ENCODE measurements at regions not wholly inside any gene's neighbourhood (a gene's known extent, or its start where the extent isn't known, plus 50 kb on each side); places are given as distances from the start of the nearest gene placed in this dataset.

DNA sequence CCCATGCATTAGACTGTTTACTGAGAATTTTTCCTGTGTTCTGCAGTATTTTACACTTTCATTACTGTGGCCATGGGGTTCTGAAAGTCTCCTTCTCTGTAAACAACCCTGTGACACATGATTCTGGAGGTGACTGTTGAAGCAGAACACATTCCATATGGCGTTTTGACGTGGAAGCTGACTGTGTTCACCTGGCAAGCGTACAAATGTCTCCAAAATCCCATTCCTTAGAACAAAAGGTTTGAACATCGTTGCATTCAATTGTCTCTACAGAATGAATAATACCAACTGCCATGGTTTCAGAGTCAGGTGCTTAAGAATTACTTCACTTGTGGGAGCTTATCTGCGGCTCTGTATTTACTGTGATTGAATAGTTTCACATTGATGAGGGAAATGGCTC lies 485.6 kb upstream of the TMEM132C start:
- no peak overlapping the region for H3K9ac ChIP-seq (ENCODE audit: low read depth in 1 of 3, low read length in 3 of 3)
- H3K9me3 ChIP-seq (ENCODE audit: control insufficient read depth in 3 of 3, low read length in 3 of 3): no peaks in the 10 kb centered on the region
- no peaks in the 10 kb centered on the region for H3K4me1 ChIP-seq (ENCODE audit: control insufficient read depth in 3 of 3, insufficient read depth in 3 of 3, low read length in 3 of 3)
- no peak overlapping the region for H3K27ac ChIP-seq (ENCODE audit: low read depth, low read length)
- no peak overlapping the region for H3K4me3 ChIP-seq (ENCODE audit: low read length in 3 of 3)
- H3K36me3 ChIP-seq (ENCODE audit: control insufficient read depth in 3 of 3, insufficient read depth in 3 of 3, low read length in 3 of 3): no peaks in the 10 kb centered on the region
- no peaks in the 10 kb centered on the region for H3K27me3 ChIP-seq (ENCODE audit: control insufficient read depth in 3 of 3, insufficient read depth in 3 of 3, low read length in 3 of 3)

DNA sequence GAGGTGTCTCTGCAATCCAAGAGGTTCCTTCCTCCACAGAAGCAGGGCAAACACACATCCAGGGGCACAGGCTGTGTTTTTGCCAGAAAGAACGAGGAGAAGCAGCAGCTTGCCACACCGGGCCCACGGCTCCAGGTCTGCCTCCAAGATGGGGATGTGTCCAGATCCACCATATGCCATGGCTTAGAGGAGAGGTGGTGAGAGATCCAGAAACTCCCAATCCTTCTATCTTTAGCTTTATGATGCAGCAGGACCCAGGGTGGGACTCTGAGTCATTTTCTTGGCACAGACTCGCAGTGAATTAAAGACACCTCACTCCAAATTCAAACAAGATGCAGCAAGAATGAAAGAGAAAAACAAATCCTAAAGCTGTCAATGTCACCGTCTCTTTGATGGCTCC lies 481.4 kb upstream of the TMEM132C start:
- no peak overlapping the region for H3K27ac ChIP-seq (ENCODE audit: low read depth, low read length)
- no peaks in the 10 kb centered on the region for H3K9me3 ChIP-seq (ENCODE audit: control insufficient read depth in 3 of 3, low read length in 3 of 3)
- H3K4me1 ChIP-seq (ENCODE audit: control insufficient read depth in 3 of 3, insufficient read depth in 3 of 3, low read length in 3 of 3): no peaks in the 10 kb centered on the region
- no peak overlapping the region for H3K4me3 ChIP-seq (ENCODE audit: low read length in 3 of 3)
- no peak overlapping the region for H3K9ac ChIP-seq (ENCODE audit: low read depth in 1 of 3, low read length in 3 of 3)
- no peaks in the 10 kb centered on the region for H3K27me3 ChIP-seq (ENCODE audit: control insufficient read depth in 3 of 3, insufficient read depth in 3 of 3, low read length in 3 of 3)
- H3K36me3 ChIP-seq (ENCODE audit: control insufficient read depth in 3 of 3, insufficient read depth in 3 of 3, low read length in 3 of 3): no peaks in the 10 kb centered on the region

DNA sequence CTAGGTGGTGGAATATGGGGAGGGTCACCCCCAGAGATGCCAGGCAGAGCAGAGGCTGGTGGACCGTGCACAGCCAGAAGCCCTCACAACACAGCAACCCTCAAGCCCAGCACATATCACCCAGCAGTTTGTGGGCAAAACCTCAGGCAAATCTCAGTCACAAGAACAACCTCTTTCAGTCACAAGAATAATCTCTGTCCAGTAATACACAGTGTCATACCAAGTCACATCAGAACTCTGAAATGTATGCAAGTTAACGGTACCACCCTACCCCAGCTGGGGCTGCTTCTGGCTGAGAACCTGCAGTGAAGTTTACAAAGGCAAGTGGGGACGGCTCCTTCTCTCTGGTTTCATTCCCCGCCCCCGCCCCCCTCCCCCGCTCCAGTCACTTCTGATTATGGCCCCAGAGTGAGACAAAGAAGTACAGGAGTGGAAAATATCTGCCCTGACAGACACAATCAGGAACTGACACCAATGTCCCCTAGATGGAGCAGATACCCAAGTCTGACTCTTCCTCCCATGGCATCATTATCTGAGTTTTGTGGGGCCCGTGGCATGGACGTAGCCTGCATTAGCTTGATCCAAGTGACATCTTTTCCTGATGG lies 480.9 kb upstream of the TMEM132C start:
- Histone ChIP-seq H3K27ac (ENCODE audit: low read depth, low read length) (no peak overlapping the region), H3K9ac (ENCODE audit: low read depth in 1 of 3, low read length in 3 of 3) (no peak overlapping the region), H3K36me3 (ENCODE audit: control insufficient read depth in 3 of 3, insufficient read depth in 3 of 3, low read length in 3 of 3) (no peaks in the 10 kb centered on the region), H3K4me1 (ENCODE audit: control insufficient read depth in 3 of 3, insufficient read depth in 3 of 3, low read length in 3 of 3) (no peaks in the 10 kb centered on the region), H3K27me3 (ENCODE audit: control insufficient read depth in 3 of 3, insufficient read depth in 3 of 3, low read length in 3 of 3) (no peaks in the 10 kb centered on the region), H3K9me3 (ENCODE audit: control insufficient read depth in 3 of 3, low read length in 3 of 3) (no peaks in the 10 kb centered on the region), H3K4me3 (ENCODE audit: low read length in 3 of 3) (no peak overlapping the region)

DNA sequence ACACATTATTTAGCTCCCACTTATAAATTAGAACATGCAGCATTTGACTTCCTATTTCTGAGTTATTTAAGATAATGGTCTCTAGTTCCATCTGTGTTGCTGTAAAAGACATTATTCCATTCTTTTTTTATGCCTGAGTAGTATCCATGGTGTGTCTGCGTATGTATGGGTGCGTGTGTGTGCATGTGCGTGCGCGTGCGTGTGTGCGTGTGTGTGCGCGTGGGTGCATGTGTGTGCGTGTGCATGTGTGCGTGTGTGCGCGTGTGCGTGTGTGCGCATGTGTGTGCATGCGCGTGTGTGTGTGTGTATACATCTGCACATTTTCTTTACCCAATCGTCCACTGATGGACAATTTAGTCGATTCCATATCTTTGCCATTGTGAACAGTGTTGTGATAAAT lies 479.4 kb upstream of the TMEM132C start:
- Histone ChIP-seq H3K36me3 (ENCODE audit: control insufficient read depth in 3 of 3, insufficient read depth in 3 of 3, low read length in 3 of 3) (no peaks in the 10 kb centered on the region), H3K4me3 (ENCODE audit: low read length in 3 of 3) (no peak overlapping the region)

DNA sequence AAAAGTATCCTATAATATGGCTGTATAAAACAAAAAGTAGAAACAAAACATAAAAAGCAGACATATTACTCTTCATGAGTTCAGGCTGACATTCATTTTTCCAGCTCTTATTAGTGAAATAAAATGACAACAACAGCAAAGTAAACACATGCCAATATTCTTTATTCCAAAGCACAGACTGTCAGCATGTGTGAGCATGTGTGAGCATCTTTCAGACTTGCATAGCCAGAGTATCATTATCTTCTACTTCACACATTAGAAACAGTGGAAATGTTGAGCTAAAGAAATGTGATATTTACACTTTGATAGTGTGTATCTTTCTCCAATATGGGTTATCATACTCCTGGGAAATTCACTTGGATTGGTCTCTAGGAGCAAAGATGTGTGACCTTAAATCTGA lies 476.6 kb upstream of the TMEM132C start:
- Histone ChIP-seq H3K4me3 (ENCODE audit: low read length in 3 of 3) (no peak overlapping the region), H3K9ac (ENCODE audit: low read depth in 1 of 3, low read length in 3 of 3) (no peak overlapping the region), H3K27ac (ENCODE audit: low read depth, low read length) (no peak overlapping the region), H3K4me1 (ENCODE audit: control insufficient read depth in 3 of 3, insufficient read depth in 3 of 3, low read length in 3 of 3) (no peaks in the 10 kb centered on the region), H3K27me3 (ENCODE audit: control insufficient read depth in 3 of 3, insufficient read depth in 3 of 3, low read length in 3 of 3) (no peaks in the 10 kb centered on the region), H3K9me3 (ENCODE audit: control insufficient read depth in 3 of 3, low read length in 3 of 3) (no peaks in the 10 kb centered on the region), H3K36me3 (ENCODE audit: control insufficient read depth in 3 of 3, insufficient read depth in 3 of 3, low read length in 3 of 3) (no peaks in the 10 kb centered on the region)

More for the DNA sequence above, 479.4 kb upstream of the TMEM132C start:
- no peaks in the 10 kb centered on the region for H3K9me3 ChIP-seq (ENCODE audit: control insufficient read depth in 3 of 3, low read length in 3 of 3)
- H3K27me3 ChIP-seq (ENCODE audit: control insufficient read depth in 3 of 3, insufficient read depth in 3 of 3, low read length in 3 of 3): no peaks in the 10 kb centered on the region
- no peaks in the 10 kb centered on the region for H3K4me1 ChIP-seq (ENCODE audit: control insufficient read depth in 3 of 3, insufficient read depth in 3 of 3, low read length in 3 of 3)
- H3K27ac ChIP-seq (ENCODE audit: low read depth, low read length): no peak overlapping the region
- no peak overlapping the region for H3K9ac ChIP-seq (ENCODE audit: low read depth in 1 of 3, low read length in 3 of 3)

DNA sequence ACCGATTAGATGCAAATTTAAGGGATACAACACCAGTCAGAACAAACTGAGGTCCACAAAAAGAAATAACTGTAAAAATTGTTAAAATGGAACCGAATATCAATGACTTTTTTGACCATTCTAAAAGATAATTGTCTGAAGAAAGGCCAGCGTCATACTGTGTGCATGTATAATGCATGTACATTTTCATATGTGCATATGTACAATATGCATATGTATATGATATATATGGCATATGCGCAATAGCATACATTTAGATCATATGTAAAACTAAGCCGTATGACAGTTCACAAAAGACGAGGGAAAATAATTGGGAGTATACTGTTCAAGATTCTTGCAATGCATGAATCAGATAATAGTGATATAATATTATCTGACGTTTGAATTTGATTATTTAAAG lies 475.8 kb upstream of the TMEM132C start:
- Histone ChIP-seq H3K36me3 (ENCODE audit: control insufficient read depth in 3 of 3, insufficient read depth in 3 of 3, low read length in 3 of 3) (no peaks in the 10 kb centered on the region), H3K27ac (ENCODE audit: low read depth, low read length) (no peak overlapping the region), H3K4me1 (ENCODE audit: control insufficient read depth in 3 of 3, insufficient read depth in 3 of 3, low read length in 3 of 3) (no peaks in the 10 kb centered on the region), H3K9me3 (ENCODE audit: control insufficient read depth in 3 of 3, low read length in 3 of 3) (no peaks in the 10 kb centered on the region), H3K9ac (ENCODE audit: low read depth in 1 of 3, low read length in 3 of 3) (no peak overlapping the region), H3K4me3 (ENCODE audit: low read length in 3 of 3) (no peak overlapping the region), H3K27me3 (ENCODE audit: control insufficient read depth in 3 of 3, insufficient read depth in 3 of 3, low read length in 3 of 3) (no peaks in the 10 kb centered on the region)

DNA sequence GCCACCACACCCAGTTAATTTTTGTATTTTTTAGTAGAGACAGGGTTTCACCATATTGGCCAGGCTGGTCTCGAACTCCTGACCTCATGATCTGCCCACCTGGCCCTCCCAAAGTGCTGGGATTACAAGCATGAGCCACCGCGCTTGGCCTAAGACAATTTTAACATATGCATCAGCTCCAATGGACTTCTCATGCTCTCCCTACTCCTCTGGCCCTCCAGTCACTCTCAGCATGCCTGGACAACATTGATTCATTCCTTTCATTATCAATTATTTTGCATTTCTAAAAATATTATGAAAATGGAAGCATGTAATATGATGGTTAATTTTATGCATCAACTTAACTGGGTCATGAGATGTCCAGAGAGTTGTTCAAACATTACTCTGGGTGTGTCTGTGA lies 469.1 kb upstream of the TMEM132C start:
- Histone ChIP-seq H3K4me1 (ENCODE audit: control insufficient read depth in 3 of 3, insufficient read depth in 3 of 3, low read length in 3 of 3) (no peaks in the 10 kb centered on the region), H3K27ac (ENCODE audit: low read depth, low read length) (no peak overlapping the region), H3K36me3 (ENCODE audit: control insufficient read depth in 3 of 3, insufficient read depth in 3 of 3, low read length in 3 of 3) (no peaks in the 10 kb centered on the region), H3K27me3 (ENCODE audit: control insufficient read depth in 3 of 3, insufficient read depth in 3 of 3, low read length in 3 of 3) (no peaks in the 10 kb centered on the region), H3K9me3 (ENCODE audit: control insufficient read depth in 3 of 3, low read length in 3 of 3) (no peaks in the 10 kb centered on the region), H3K4me3 (ENCODE audit: low read length in 3 of 3) (no peak overlapping the region), H3K9ac (ENCODE audit: low read depth in 1 of 3, low read length in 3 of 3) (no peak overlapping the region)

DNA sequence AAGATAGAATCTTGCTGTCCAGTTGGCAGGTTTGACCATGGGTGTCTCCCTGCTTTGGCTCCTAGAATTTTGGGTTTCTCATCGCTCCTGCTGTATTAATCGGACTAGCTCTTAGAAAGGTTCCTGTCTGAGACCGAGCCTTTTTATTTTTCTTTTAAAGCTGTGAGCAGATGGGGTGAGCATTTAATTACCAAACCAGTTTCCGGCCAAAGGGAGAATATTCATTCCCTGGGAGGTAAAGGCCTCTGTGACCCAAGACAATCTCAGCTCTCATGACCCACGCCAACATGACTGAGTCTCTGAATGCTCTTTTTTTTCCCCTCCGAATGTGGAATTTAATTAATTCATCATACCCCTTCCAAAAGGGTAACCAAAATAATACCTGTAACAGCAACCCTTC lies 464.7 kb upstream of the TMEM132C start:
- H3K4me1 ChIP-seq (ENCODE audit: control insufficient read depth in 3 of 3, insufficient read depth in 3 of 3, low read length in 3 of 3): no peaks in the 10 kb centered on the region
- no peaks in the 10 kb centered on the region for H3K27me3 ChIP-seq (ENCODE audit: control insufficient read depth in 3 of 3, insufficient read depth in 3 of 3, low read length in 3 of 3)
- no peaks in the 10 kb centered on the region for H3K9me3 ChIP-seq (ENCODE audit: control insufficient read depth in 3 of 3, low read length in 3 of 3)
- no peaks in the 10 kb centered on the region for H3K36me3 ChIP-seq (ENCODE audit: control insufficient read depth in 3 of 3, insufficient read depth in 3 of 3, low read length in 3 of 3)
- no peak overlapping the region for H3K27ac ChIP-seq (ENCODE audit: low read depth, low read length)
- no peak overlapping the region for H3K9ac ChIP-seq (ENCODE audit: low read depth in 1 of 3, low read length in 3 of 3)
- no peak overlapping the region for H3K4me3 ChIP-seq (ENCODE audit: low read length in 3 of 3)

DNA sequence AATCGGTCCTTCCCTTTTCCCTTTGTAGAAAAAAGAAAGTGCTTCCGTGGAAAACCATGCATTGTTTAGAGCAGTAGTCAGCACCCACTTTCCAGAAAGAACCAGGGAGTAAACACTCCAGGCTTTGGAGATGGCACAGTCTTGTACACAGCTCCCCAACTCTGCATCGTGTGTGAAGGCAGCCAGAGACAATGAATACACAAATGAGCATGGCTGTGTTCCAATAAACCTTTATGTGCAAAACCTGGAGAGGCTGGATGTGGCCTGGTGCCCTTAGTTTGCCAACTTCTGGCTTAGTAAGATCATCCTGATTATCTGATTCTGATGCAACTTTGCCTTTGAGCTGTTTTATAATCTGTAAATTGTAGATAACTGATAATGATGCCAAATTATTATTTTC lies 463.4 kb upstream of the TMEM132C start:
- no peak overlapping the region for H3K4me3 ChIP-seq (ENCODE audit: low read length in 3 of 3)
- H3K9ac ChIP-seq (ENCODE audit: low read depth in 1 of 3, low read length in 3 of 3): no peak overlapping the region
- H3K36me3 ChIP-seq (ENCODE audit: control insufficient read depth in 3 of 3, insufficient read depth in 3 of 3, low read length in 3 of 3): no peaks in the 10 kb centered on the region
- H3K4me1 ChIP-seq (ENCODE audit: control insufficient read depth in 3 of 3, insufficient read depth in 3 of 3, low read length in 3 of 3): no peaks in the 10 kb centered on the region
- H3K9me3 ChIP-seq (ENCODE audit: control insufficient read depth in 3 of 3, low read length in 3 of 3): no peaks in the 10 kb centered on the region
- no peaks in the 10 kb centered on the region for H3K27me3 ChIP-seq (ENCODE audit: control insufficient read depth in 3 of 3, insufficient read depth in 3 of 3, low read length in 3 of 3)
- H3K27ac ChIP-seq (ENCODE audit: low read depth, low read length): no peak overlapping the region

DNA sequence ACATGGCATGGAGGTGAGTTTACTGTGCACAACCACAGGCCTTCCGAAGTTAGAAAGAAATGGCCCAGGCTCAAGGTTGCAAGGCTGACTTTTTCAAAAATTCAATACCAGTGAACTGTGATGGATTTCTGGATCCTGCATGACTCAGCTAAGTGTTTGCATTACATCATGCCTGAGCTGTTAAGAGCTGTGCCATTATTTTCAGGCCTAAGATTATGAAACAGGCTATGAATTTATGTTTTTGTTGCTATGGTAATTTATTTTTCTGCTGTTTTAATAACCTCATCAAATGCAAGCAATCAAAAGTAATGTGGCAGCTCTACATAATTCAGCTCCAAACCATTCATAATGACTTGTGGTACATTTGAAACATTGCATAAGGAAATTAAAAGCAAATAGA lies 457.7 kb upstream of the TMEM132C start:
- Histone ChIP-seq H3K4me1 (ENCODE audit: control insufficient read depth in 3 of 3, insufficient read depth in 3 of 3, low read length in 3 of 3) (peaks cover 0 to 3% (median 0%) of the 10 kb centered on the region in 3 donors), H3K27me3 (ENCODE audit: control insufficient read depth in 3 of 3, insufficient read depth in 3 of 3, low read length in 3 of 3) (no peaks in the 10 kb centered on the region), H3K36me3 (ENCODE audit: control insufficient read depth in 3 of 3, insufficient read depth in 3 of 3, low read length in 3 of 3) (no peaks in the 10 kb centered on the region), H3K4me3 (ENCODE audit: low read length in 3 of 3) (no peak overlapping the region), H3K27ac (ENCODE audit: low read depth, low read length) (no peak overlapping the region), H3K9me3 (ENCODE audit: control insufficient read depth in 3 of 3, low read length in 3 of 3) (no peaks in the 10 kb centered on the region), H3K9ac (ENCODE audit: low read depth in 1 of 3, low read length in 3 of 3) (no peak overlapping the region)

DNA sequence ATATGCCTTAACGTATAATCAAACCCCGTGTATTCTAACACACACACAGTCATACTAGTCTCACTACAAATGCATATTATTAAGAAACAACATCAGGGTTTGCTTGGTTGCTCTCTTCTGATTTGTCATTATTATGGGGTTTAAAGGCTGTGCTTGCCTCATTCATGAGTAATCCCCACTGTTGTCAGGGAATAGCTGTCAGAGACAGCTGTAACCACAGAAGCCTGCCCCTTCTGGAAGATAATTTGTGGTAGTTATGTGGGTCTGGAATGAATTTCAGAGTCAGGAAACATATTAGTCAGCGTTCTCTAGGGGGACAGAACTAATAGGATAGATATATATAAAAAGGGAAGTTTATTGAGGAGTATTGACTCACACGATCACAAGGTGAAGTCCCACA lies 456.9 kb upstream of the TMEM132C start:
- no peaks in the 10 kb centered on the region for H3K27me3 ChIP-seq (ENCODE audit: control insufficient read depth in 3 of 3, insufficient read depth in 3 of 3, low read length in 3 of 3)

More for the DNA sequence above, 456.9 kb upstream of the TMEM132C start:
- Histone ChIP-seq H3K36me3 (ENCODE audit: control insufficient read depth in 3 of 3, insufficient read depth in 3 of 3, low read length in 3 of 3) (no peaks in the 10 kb centered on the region), H3K9ac (ENCODE audit: low read depth in 1 of 3, low read length in 3 of 3) (no peak overlapping the region), H3K27ac (ENCODE audit: low read depth, low read length) (peak overlapping the region; percentile 29), H3K4me3 (ENCODE audit: low read length in 3 of 3) (no peak overlapping the region), H3K4me1 (ENCODE audit: control insufficient read depth in 3 of 3, insufficient read depth in 3 of 3, low read length in 3 of 3) (peaks cover 0 to 3% (median 0%) of the 10 kb centered on the region in 3 donors), H3K9me3 (ENCODE audit: control insufficient read depth in 3 of 3, low read length in 3 of 3) (no peaks in the 10 kb centered on the region)

All from skeletal muscle tissue (tissue), 3 donors.